Transverse colon (tissue), 4 donors: ENCODE measurements at regions not wholly inside any gene's neighbourhood (a gene's known extent, or its start where the extent isn't known, plus 50 kb on each side); places are given as distances from the start of the nearest gene placed in this dataset.

Experiments used
- DNase-seq: peaks from one replicate; pipeline ENCODE4 v3.0.0-alpha.2; 2019
- H3K27ac ChIP-seq, 4 donors: fragments of 200-600 bp; sonication (generic); 2 replicates each; pipeline ENCODE4 v1.5.1; 2016 to 2018; ENCODE audit warnings: inconsistent platforms in 4 of 4
- H3K27me3 ChIP-seq: fragments of 200-600 bp; sonication (generic); 2 replicates; pipeline ENCODE4 v1.5.1; 2017; ENCODE audit warnings: inconsistent platforms
- H3K36me3 ChIP-seq, 4 donors: fragments of 200-600 bp; sonication (generic); 2 replicates each; pipeline ENCODE4 v1.5.1; 2017 to 2019; ENCODE audit warnings: inconsistent platforms in 4 of 4
- H3K4me1 ChIP-seq, 4 donors: fragments of 200-600 bp; sonication (generic); 2 replicates each; pipeline ENCODE4 v1.5.1; 2017 to 2020; ENCODE audit warnings: inconsistent platforms in 4 of 4
- H3K4me3 ChIP-seq, 4 donors: fragments of 200-600 bp; sonication (generic); 1 replicate in 1 of 4; 2 replicates in 3 of 4; pipeline versions ENCODE4 v1.5.1 to v1.6.1; 2017 to 2019; ENCODE audit warnings: inconsistent platforms in 4 of 4
- H3K9me3 ChIP-seq, 2 donors: fragments of 200-600 bp; sonication (generic); 2 replicates each; pipeline ENCODE4 v1.5.1; 2017 to 2019; ENCODE audit warnings: inconsistent platforms in 2 of 2
- EP300 ChIP-seq: sonication (generic); formaldehyde crosslinking; IDR thresholded peaks from one replicate; pipeline ENCODE4 v1.6.1; 2017; ENCODE audit warnings: antibody characterized with exemption, low read depth
- POLR2A ChIP-seq: fragments of 450-650 bp; IDR thresholded peaks from one replicate; pipeline ENCODE4 v1.6.1; 2016; ENCODE audit warnings: antibody characterized with exemption, mild to moderate bottlenecking, moderate library complexity
- POLR2AphosphoS5 ChIP-seq, 3 donors: sonication (generic); formaldehyde crosslinking; IDR thresholded peaks; one replicate each; pipeline ENCODE4 v1.6.1; 2016; ENCODE audit warnings: antibody characterized with exemption in 3 of 3
- WGBS, 2 donors: methylation state at CpG; one replicate each; pipeline ENCODE4 v1.1.5; 2018; ENCODE audit warnings: low coverage in 1 of 2; 5-methylcytosine and 5-hydroxymethylcytosine counted together
- in situ Hi-C, 4 donors: fragments of 200-750 bp; cut with MboI; loops; one replicate each; pipeline versions ENCODE4 v1.15.0 to v1.15.1; 2017; ENCODE audit warnings: low sequenced_read_pairs in 3 of 4, low pct_ligation_motif_present in 1 of 4, low pct_unique_long_range_greater_than_20kb in 1 of 4
- intact Hi-C: fragments of 100-400 bp; cut with DNase I; formaldehyde crosslinking; loops from one replicate; pipeline ENCODE4 v1.15.1; 2023; ENCODE audit warnings: low total_unique reads
- TF ChIP-seq, protein P1 (sequence below), 5 experiments: fragments of 200-600 bp in 3 of 5; fragments of 450-650 bp in 2 of 5; sonication (generic) in 3 of 5; IDR thresholded peaks; 1 replicate in 2 of 5; 2 replicates in 3 of 5; pipeline ENCODE4 v1.5.1; 2016 to 2017; ENCODE audit warnings: antibody characterized with exemption in 5 of 5, inconsistent platforms in 3 of 5, mild to moderate bottlenecking in 2 of 5, moderate library complexity in 1 of 5

DNA sequence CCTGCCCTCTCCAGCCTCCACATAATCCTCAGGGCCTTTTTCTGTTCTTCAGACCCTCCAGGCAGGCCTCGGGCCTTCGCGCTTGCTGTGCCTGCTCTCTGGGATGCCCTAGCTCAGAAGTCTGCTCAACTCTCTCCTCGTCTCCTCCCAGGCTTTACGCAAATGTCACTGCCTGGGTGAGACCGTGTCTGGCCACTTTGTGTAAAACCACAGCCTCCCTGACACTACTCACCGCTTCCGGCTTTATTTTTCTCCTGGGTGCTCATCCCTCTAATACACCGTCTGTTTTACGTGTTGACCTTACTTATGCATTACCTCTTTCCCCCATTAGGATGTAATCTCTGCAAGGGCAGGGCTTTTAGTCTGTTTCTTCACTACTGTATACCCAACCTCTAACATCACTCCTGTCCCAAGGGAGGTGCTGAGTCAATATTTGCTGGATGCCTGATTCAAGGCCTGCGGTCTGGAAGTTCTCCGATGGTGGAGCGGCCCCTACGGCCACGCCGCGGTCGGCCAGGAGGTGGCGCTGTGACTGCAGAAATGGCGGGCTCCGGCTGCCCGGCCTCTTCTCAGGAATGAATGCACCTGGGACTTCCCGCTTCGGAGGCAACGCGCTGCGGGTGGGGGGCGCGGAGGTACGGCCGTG lies 58.2 kb upstream of the THY1 start:
- 21 to 51% methylated on average over 6 to 31 of the region's 31 CpGs for WGBS, 2 donors
- Histone ChIP-seq H3K27me3 (no peaks in the 10 kb centered on the region), H3K9me3 (no peaks in the 10 kb centered on the region), H3K4me3 (no peak overlapping the region), H3K36me3 (no peaks in the 10 kb centered on the region), H3K4me1 (peaks cover 0 to 11% (median 2%) of the 10 kb centered on the region in 4 donors), H3K27ac (no peak overlapping the region)
- peak; percentile 82 for DNase-seq
- in situ Hi-C loops (loop anchor here in 3 of 4 donors (25.0 kb wide), 1 partner anchor 631 kb away; no protein-coding TSS in a partner anchor), intact Hi-C loops (loop anchor here (5.0 to 10.0 kb wide), 2 partner anchors 264 to 626 kb away; no protein-coding TSS in a partner anchor)
- TF ChIP-seq, protein P1, sequence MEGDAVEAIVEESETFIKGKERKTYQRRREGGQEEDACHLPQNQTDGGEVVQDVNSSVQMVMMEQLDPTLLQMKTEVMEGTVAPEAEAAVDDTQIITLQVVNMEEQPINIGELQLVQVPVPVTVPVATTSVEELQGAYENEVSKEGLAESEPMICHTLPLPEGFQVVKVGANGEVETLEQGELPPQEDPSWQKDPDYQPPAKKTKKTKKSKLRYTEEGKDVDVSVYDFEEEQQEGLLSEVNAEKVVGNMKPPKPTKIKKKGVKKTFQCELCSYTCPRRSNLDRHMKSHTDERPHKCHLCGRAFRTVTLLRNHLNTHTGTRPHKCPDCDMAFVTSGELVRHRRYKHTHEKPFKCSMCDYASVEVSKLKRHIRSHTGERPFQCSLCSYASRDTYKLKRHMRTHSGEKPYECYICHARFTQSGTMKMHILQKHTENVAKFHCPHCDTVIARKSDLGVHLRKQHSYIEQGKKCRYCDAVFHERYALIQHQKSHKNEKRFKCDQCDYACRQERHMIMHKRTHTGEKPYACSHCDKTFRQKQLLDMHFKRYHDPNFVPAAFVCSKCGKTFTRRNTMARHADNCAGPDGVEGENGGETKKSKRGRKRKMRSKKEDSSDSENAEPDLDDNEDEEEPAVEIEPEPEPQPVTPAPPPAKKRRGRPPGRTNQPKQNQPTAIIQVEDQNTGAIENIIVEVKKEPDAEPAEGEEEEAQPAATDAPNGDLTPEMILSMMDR (IDR thresholded peaks at IDR 0.05) = peak; percentile 91 to 97 (median 94)
- TF ChIP-seq POLR2AphosphoS5 (IDR thresholded peaks at IDR 0.05) = no peak
- TF ChIP-seq EP300 = no peak

DNA sequence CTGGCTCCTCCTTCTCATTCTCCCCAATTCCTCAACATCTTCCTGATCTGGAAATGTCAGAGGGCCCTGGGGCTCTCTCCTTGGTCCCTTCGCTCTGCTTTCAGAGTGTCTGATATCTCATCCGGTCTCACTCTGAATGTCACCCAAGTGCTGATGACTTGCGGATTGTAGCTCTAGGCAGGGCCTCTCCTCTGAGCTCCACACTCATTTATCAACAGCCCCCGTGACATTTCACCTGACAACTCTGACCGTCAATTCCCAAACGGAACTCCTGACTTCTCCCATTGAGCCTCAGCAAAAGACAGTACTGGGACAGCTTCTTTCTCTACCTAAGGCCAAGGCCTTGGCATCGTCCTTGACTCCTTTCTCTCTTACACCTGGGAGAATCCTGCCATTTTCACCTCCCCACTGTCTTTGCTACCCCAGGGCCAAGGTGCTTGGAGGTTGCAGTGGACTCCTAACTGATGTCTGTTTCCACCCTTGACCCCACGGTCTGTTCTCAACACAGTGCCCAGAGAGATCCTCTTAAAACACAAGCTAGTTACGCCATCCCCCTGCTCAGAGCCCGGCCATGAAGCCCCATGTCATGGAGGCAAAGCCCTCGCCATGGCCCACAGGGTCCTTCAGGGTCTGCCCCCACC lies 57.5 kb upstream of the THY1 start:
- no peak for TF ChIP-seq POLR2A
- TF ChIP-seq, protein P1 (IDR thresholded peaks at IDR 0.05) = no peak
- no peak for TF ChIP-seq EP300
- TF ChIP-seq POLR2AphosphoS5 (IDR thresholded peaks at IDR 0.05) = no peak
- no peak overlapping the region for H3K27ac ChIP-seq
- H3K4me1 ChIP-seq = peaks cover 0 to 11% (median 2%) of the 10 kb centered on the region in 4 donors
- WGBS, 2 donors = 89 to 90% methylated on average over 4 to 11 of the region's 11 CpGs
- in situ Hi-C loops = loop anchor here in 3 of 4 donors (25.0 kb wide), 1 partner anchor 632 kb away; no protein-coding TSS in a partner anchor
- H3K9me3 ChIP-seq = no peaks in the 10 kb centered on the region
- no peaks in the 10 kb centered on the region for H3K36me3 ChIP-seq
- no peak overlapping the region for H3K4me3 ChIP-seq
- DNase-seq = no peak
- H3K27me3 ChIP-seq = no peaks in the 10 kb centered on the region
- intact Hi-C loops = loop anchor here (5.0 to 10.0 kb wide), 2 partner anchors 264 to 627 kb away; no protein-coding TSS in a partner anchor

DNA sequence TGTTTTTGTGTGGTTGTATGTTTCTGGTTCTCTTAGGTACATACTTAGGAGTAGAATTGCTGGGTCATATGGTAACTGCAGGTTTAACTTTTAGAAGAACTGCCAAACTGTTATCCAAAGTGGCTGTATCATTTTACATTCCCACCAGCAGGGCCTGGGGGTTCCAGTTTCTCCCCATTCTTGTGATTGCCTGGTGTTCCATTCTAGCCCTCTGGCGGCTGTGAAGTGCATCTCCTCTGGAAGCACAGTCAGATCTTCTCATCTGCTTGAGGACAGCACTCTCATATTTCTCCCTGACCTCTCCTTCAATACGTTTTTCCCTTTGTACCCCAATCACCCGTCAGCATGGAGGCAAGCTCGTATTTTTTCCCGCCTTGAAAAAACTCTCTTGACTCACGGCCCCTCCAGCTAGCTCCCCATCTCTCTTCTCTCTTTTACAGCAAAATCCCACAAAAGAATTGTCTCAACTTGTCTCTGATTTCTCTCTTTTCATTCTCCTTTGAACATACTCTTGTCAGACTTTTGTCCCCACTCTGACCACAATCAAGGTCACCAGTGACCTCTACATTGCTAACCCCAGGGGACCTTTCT lies 56.8 kb upstream of the THY1 start:
- no peak overlapping the region for H3K27ac ChIP-seq
- in situ Hi-C loops (loop anchor here in 3 of 4 donors (10.0 to 25.0 kb wide), 2 partner anchors 125 to 633 kb away; no protein-coding TSS in a partner anchor), intact Hi-C loops (loop anchor here (1.0 to 10.0 kb wide), 3 partner anchors 49 to 628 kb away; no protein-coding TSS in a partner anchor)
- no peak for TF ChIP-seq POLR2A
- no peak for TF ChIP-seq POLR2AphosphoS5 (IDR thresholded peaks at IDR 0.05)
- TF ChIP-seq, protein P1 (IDR thresholded peaks at IDR 0.05) = peak in 1 of 5 experiments; percentile 8
- TF ChIP-seq EP300 = no peak
- no peaks in the 10 kb centered on the region for H3K27me3 ChIP-seq
- 70 to 76% methylated on average over 5 to 6 of the region's 6 CpGs for WGBS, 2 donors
- no peak overlapping the region for H3K4me3 ChIP-seq
- no peaks in the 10 kb centered on the region for H3K9me3 ChIP-seq
- peaks cover 0 to 11% (median 2%) of the 10 kb centered on the region in 4 donors for H3K4me1 ChIP-seq
- no peaks in the 10 kb centered on the region for H3K36me3 ChIP-seq
- DNase-seq = no peak
